ENCODE measurements at regions not wholly inside any gene's neighbourhood (a gene's known extent, or its start where the extent isn't known, plus 50 kb on each side); places are given as distances from the start of the nearest gene placed in this dataset.

GRCh38 chr18:41484069-41484468 is 471.0 kb upstream of the PIK3C3 start:
- TF ChIP-seq POLR2AphosphoS5 (IDR thresholded peaks at IDR 0.05) (no peak), CTCF (IDR thresholded peaks at IDR 0.05 in 8 of 11, conservative IDR thresholded peaks at IDR 0.05 in 3 of 11) (no peak), POLR2A (IDR thresholded peaks at IDR 0.05) (no peak)
